ENCODE measurements at regions not wholly inside any gene's neighbourhood (a gene's known extent, or its start where the extent isn't known, plus 50 kb on each side); places are given as distances from the start of the nearest gene placed in this dataset.

DNA sequence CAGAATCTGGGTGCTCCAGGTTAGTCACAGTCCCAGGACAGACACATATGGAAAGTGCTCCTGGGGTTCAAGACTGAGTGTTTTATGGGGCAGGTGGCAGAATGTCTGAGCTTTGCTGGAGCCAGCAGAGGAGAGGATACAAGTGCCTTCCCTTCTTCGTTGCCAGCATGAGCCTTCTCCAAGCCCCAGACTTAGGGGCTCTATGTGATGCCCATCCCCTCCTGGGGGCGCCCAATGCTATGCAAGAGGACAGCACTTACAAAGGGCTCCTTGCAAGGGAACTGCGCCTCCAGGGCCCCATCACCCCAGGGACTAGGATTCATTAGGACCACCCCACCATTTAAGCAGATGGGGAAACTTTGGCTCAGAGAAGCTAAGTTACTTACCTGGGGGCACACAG lies 581.9 kb downstream of the BUD13 start:
- Mint-ChIP-seq H3K4me3 (no peak overlapping the region), H3K36me3 (ENCODE audit: low read depth) (no peaks in the 10 kb centered on the region), H3K4me1 (peaks cover 44% of the 10 kb centered on the region), H3K9me3 (no peaks in the 10 kb centered on the region), H3K27ac (no peak overlapping the region), H3K27me3 (ENCODE audit: insufficient read depth, low read depth, poor library complexity) (peaks cover 14% of the 10 kb centered on the region)
- Histone ChIP-seq H2AFZ (no peak overlapping the region), H3K79me2 (replicated peaks; ENCODE audit: insufficient read depth) (no peaks in the 10 kb centered on the region), H3F3A (replicated peaks; ENCODE audit: low read depth) (no peaks in the 10 kb centered on the region), H3K9me2 (ENCODE audit: insufficient read depth) (no peaks in the 10 kb centered on the region), H3K36me3 (ENCODE audit: insufficient read depth) (no peaks in the 10 kb centered on the region), H3K27ac (ENCODE audit: low read depth) (no peak overlapping the region), H4K20me1 (replicated peaks; ENCODE audit: insufficient read depth) (no peaks in the 10 kb centered on the region; the same call in 1 of the 2 replicates), H3K27me3 (ENCODE audit: insufficient read depth) (peaks cover 22% of the 10 kb centered on the region), H3K4me2 (no peak overlapping the region), H3K4me1 (ENCODE audit: insufficient read depth) (peaks cover 33% of the 10 kb centered on the region), H3K4me3 (no peak overlapping the region)
- TF ChIP-seq ZNF331 (CRISPR knock-in tag; IDR thresholded peaks at IDR 0.05; ENCODE audit: low read depth): no peak
- TF ChIP-seq, protein P1, sequence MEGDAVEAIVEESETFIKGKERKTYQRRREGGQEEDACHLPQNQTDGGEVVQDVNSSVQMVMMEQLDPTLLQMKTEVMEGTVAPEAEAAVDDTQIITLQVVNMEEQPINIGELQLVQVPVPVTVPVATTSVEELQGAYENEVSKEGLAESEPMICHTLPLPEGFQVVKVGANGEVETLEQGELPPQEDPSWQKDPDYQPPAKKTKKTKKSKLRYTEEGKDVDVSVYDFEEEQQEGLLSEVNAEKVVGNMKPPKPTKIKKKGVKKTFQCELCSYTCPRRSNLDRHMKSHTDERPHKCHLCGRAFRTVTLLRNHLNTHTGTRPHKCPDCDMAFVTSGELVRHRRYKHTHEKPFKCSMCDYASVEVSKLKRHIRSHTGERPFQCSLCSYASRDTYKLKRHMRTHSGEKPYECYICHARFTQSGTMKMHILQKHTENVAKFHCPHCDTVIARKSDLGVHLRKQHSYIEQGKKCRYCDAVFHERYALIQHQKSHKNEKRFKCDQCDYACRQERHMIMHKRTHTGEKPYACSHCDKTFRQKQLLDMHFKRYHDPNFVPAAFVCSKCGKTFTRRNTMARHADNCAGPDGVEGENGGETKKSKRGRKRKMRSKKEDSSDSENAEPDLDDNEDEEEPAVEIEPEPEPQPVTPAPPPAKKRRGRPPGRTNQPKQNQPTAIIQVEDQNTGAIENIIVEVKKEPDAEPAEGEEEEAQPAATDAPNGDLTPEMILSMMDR (conservative IDR thresholded peaks at IDR 0.05; ENCODE audit: low read depth in 2 of 2): peak in 1 of 2 experiments; percentile 33; a peak in 2 of 4 replicates
- DNase-seq (ENCODE audit: low spot score): no peak
- no peak for ATAC-seq

DNA sequence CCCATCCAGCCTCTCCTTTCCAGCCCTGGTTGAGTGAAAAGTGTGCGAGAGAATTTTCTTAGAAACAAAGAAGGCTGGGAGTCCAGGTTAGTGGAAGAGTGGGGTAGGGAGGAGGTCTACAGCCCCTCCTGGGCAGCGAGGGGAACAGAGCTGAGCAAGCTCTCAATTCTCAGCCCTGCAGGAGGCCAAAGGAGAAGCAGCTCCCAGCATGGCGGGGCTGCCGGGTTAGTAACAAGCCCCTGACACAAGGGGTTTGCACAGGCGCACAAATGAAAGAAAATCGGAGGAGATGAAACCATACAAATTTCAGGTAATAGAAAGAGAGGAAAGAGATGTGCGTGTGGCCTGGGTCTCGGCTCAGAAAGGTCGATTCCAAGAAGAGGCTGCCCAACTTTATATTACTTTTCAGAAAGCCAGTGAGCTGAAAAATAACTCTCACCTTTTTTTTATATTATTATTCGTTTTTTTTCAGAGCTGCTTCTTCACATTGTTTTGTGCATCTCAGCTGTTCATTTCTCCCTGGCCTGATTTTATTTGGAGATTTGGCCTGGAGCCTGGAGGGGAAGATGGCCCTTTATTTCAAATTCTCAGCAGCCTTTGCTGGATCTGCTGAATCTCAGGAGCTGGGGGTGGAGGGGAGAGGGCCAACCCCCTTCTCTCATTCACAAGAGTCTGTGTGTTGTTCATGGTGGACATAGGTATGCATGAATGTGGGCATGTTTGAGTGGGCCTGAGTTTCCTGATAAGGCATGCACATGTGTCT lies 583.2 kb downstream of the BUD13 start:
- Histone ChIP-seq H3K79me2 (replicated peaks; ENCODE audit: insufficient read depth) (no peaks in the 10 kb centered on the region), H3K4me3 (no peak overlapping the region), H3F3A (replicated peaks; ENCODE audit: low read depth) (no peaks in the 10 kb centered on the region), H3K36me3 (ENCODE audit: insufficient read depth) (no peaks in the 10 kb centered on the region), H2AFZ (peak overlapping the region; percentile 34), H3K27me3 (ENCODE audit: insufficient read depth) (peaks cover 17% of the 10 kb centered on the region), H3K4me1 (ENCODE audit: insufficient read depth) (peaks cover 34% of the 10 kb centered on the region), H4K20me1 (replicated peaks; ENCODE audit: insufficient read depth) (no peaks in the 10 kb centered on the region; the same call in 1 of the 2 replicates), H3K9me2 (ENCODE audit: insufficient read depth) (no peaks in the 10 kb centered on the region), H3K4me2 (0 out of 2 replicates have a peak overlapping the region, but pooled peaks have one; percentile 60), H3K27ac (ENCODE audit: low read depth) (no peak overlapping the region)
- no peak for TF ChIP-seq JUNB (IDR thresholded peaks at IDR 0.05; ENCODE audit: unreplicated experiment)
- no peak for TF ChIP-seq POLR2AphosphoS5 (IDR thresholded peaks at IDR 0.05; ENCODE audit: low read depth)
- TF ChIP-seq CREB1 (CRISPR knock-in tag; IDR thresholded peaks at IDR 0.05; ENCODE audit: low read depth): no peak
- TF ChIP-seq, protein P2, sequence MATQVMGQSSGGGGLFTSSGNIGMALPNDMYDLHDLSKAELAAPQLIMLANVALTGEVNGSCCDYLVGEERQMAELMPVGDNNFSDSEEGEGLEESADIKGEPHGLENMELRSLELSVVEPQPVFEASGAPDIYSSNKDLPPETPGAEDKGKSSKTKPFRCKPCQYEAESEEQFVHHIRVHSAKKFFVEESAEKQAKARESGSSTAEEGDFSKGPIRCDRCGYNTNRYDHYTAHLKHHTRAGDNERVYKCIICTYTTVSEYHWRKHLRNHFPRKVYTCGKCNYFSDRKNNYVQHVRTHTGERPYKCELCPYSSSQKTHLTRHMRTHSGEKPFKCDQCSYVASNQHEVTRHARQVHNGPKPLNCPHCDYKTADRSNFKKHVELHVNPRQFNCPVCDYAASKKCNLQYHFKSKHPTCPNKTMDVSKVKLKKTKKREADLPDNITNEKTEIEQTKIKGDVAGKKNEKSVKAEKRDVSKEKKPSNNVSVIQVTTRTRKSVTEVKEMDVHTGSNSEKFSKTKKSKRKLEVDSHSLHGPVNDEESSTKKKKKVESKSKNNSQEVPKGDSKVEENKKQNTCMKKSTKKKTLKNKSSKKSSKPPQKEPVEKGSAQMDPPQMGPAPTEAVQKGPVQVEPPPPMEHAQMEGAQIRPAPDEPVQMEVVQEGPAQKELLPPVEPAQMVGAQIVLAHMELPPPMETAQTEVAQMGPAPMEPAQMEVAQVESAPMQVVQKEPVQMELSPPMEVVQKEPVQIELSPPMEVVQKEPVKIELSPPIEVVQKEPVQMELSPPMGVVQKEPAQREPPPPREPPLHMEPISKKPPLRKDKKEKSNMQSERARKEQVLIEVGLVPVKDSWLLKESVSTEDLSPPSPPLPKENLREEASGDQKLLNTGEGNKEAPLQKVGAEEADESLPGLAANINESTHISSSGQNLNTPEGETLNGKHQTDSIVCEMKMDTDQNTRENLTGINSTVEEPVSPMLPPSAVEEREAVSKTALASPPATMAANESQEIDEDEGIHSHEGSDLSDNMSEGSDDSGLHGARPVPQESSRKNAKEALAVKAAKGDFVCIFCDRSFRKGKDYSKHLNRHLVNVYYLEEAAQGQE (IDR thresholded peaks at IDR 0.05; ENCODE audit: unreplicated experiment): no peak
- TF ChIP-seq ZNF331 (CRISPR knock-in tag; IDR thresholded peaks at IDR 0.05; ENCODE audit: low read depth): no peak
- no peak for TF ChIP-seq STAT1 (IDR thresholded peaks at IDR 0.05; ENCODE audit: unreplicated experiment)
- TF ChIP-seq, protein P3, sequence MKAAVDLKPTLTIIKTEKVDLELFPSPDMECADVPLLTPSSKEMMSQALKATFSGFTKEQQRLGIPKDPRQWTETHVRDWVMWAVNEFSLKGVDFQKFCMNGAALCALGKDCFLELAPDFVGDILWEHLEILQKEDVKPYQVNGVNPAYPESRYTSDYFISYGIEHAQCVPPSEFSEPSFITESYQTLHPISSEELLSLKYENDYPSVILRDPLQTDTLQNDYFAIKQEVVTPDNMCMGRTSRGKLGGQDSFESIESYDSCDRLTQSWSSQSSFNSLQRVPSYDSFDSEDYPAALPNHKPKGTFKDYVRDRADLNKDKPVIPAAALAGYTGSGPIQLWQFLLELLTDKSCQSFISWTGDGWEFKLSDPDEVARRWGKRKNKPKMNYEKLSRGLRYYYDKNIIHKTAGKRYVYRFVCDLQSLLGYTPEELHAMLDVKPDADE (IDR thresholded peaks at IDR 0.05): no peak
- TF ChIP-seq EZH2 (IDR thresholded peaks at IDR 0.05; ENCODE audit: low read depth, unreplicated experiment): no peak
- Mint-ChIP-seq H3K9me3 (no peaks in the 10 kb centered on the region), H3K27ac (no peak overlapping the region), H3K36me3 (ENCODE audit: low read depth) (no peaks in the 10 kb centered on the region), H3K4me1 (peaks cover 42% of the 10 kb centered on the region), H3K4me3 (no peak overlapping the region), H3K27me3 (ENCODE audit: insufficient read depth, low read depth, poor library complexity) (peaks cover 14% of the 10 kb centered on the region)
- peak; percentile 65 for ATAC-seq
- DNase-seq (ENCODE audit: low spot score): peak; percentile 68
